OCI-LY7 (cell line): ENCODE measurements at regions not wholly inside any gene's neighbourhood (a gene's known extent, or its start where the extent isn't known, plus 50 kb on each side); places are given as distances from the start of the nearest gene placed in this dataset.

Experiments
- BruUV-seq: library from RNA; stranded (reverse); fragments of 400-500 nt; replicated peaks from 2 replicates; lab custom pipeline; 2021; lab: Mats Ljungman, UMichigan
- CTCF ChIA-PET: fragments of 300-600 bp; sonication (Branson Sonifier 250); formaldehyde crosslinking; loops from one replicate; lab custom pipeline; 2022; ENCODE audit warnings: antibody characterized with exemption; ENCODE audit not compliant: unreplicated experiment; lab: Charles Lee
- POLR2A ChIA-PET: fragments of 300-600 bp; sonication (Branson Sonifier 250); formaldehyde crosslinking; loops from one replicate; lab custom pipeline; 2022; ENCODE audit warnings: antibody characterized with exemption; lab: Charles Lee
- DNase-seq: peaks from one replicate; pipeline ENCODE4 v3.0.0-alpha.2; 2015; ENCODE audit warnings: low spot score
- H2AFZ ChIP-seq: fragments of 200-600 bp; sonication (generic), shearing (Covaris generic); 2 replicates; pipeline ENCODE4 v1.6.1; 2014; ENCODE audit warnings: mild to moderate bottlenecking, antibody characterized with exemption, low read length, moderate library complexity
- H3K27ac ChIP-seq: fragments of 200-600 bp; sonication (generic); 2 replicates; pipeline ENCODE4 v1.5.1; 2014; ENCODE audit warnings: mixed run types, low read depth, mild to moderate bottlenecking, moderate library complexity, low read length, inconsistent platforms; ENCODE audit not compliant: poor library complexity, severe bottlenecking
- H3K36me3 ChIP-seq: fragments of 200-600 bp; sonication (generic); 2 replicates; pipeline ENCODE4 v1.6.1; 2014; ENCODE audit warnings: mild to moderate bottlenecking, antibody characterized with exemption, low read length, moderate library complexity, mixed read lengths; ENCODE audit not compliant: insufficient read depth
- H3K4me1 ChIP-seq: fragments of 200-600 bp; sonication (generic); 2 replicates; pipeline ENCODE4 v1.5.1; 2014; ENCODE audit warnings: mild to moderate bottlenecking, low read length; ENCODE audit not compliant: insufficient read depth, poor library complexity, severe bottlenecking
- H3K4me2 ChIP-seq: fragments of 200-600 bp; sonication (generic); 2 replicates; pipeline ENCODE4 v1.6.1; 2014; ENCODE audit warnings: mild to moderate bottlenecking, low read length
- H3K4me3 ChIP-seq: fragments of 200-600 bp; sonication (generic); 2 replicates; pipeline ENCODE4 v1.5.1; 2014; ENCODE audit warnings: mild to moderate bottlenecking, low read depth, low read length; ENCODE audit not compliant: poor library complexity, severe bottlenecking
- H3K79me2 ChIP-seq: fragments of 200-600 bp; sonication (generic); 2 replicates; pipeline ENCODE4 v1.6.1; 2016; ENCODE audit warnings: low read depth, mild to moderate bottlenecking, low read length, moderate library complexity, mixed read lengths; ENCODE audit not compliant: insufficient read depth
- H3K9me2 ChIP-seq: fragments of 200-600 bp; sonication (generic); 2 replicates; pipeline ENCODE4 v1.6.1; 2016; ENCODE audit warnings: mild to moderate bottlenecking, low read length, mixed read lengths; ENCODE audit not compliant: insufficient read depth
- H3K9me3 ChIP-seq: fragments of 200-600 bp; sonication (generic); 2 replicates; pipeline ENCODE4 v1.6.1; 2014; ENCODE audit warnings: mild to moderate bottlenecking, mixed run types, low read length, mixed read lengths
- H4K20me1 ChIP-seq: fragments of 200-600 bp; sonication (generic); 2 replicates; pipeline ENCODE4 v1.6.1; 2014; ENCODE audit warnings: mild to moderate bottlenecking, antibody characterized with exemption, low read length, moderate library complexity, mixed read lengths; ENCODE audit not compliant: insufficient read depth
- CTCF ChIP-seq: fragments of 200-600 bp; sonication (generic); conservative IDR thresholded peaks from 2 replicates; pipeline ENCODE4 v1.5.1; 2014; ENCODE audit warnings: mild to moderate bottlenecking, antibody characterized with exemption, low read length, moderate library complexity, mixed read lengths
- EZH2phosphoT487 ChIP-seq: fragments of 200-600 bp; sonication (generic); IDR thresholded peaks from 2 replicates; pipeline ENCODE4 v1.6.1; 2018; ENCODE audit warnings: low read depth, borderline replicate concordance, mild to moderate bottlenecking, mixed run types, antibody characterized with exemption, low read length, moderate library complexity, mixed read lengths
- intact Hi-C: fragments of 100-400 bp; cut with micrococcal nuclease; formaldehyde crosslinking; loops from one replicate; pipeline ENCODE4 v1.10.0; 2022; ENCODE audit not compliant: unreplicated experiment

GRCh38 chr5:163134061-163134460 lies 303.3 kb upstream of the CCNG1 start:
- DNase-seq, result no peak
- intact Hi-C loops, result no loop called here
- no TSS peak for BruUV-seq
- TF ChIP-seq CTCF, result no peak
- TF ChIP-seq EZH2phosphoT487, result no peak
- no peaks in the 10 kb centered on the region for H3K9me2 ChIP-seq
- H4K20me1 ChIP-seq, result no peaks in the 10 kb centered on the region
- H3K4me2 ChIP-seq, result no peak overlapping the region
- no peaks in the 10 kb centered on the region for H3K79me2 ChIP-seq
- ChIA-PET POLR2A (no interaction called here), CTCF (no interaction called here)
- H3K4me1 ChIP-seq, result no peaks in the 10 kb centered on the region
- H3K4me3 ChIP-seq, result no peak overlapping the region
- H3K9me3 ChIP-seq, result no peaks in the 10 kb centered on the region
- no peak overlapping the region for H2AFZ ChIP-seq
- no peaks in the 10 kb centered on the region for H3K36me3 ChIP-seq
- no peak overlapping the region for H3K27ac ChIP-seq

GRCh38 chr5:163135849-163136248 lies 301.5 kb upstream of the CCNG1 start:
- Histone ChIP-seq H4K20me1 (no peaks in the 10 kb centered on the region), H3K36me3 (no peaks in the 10 kb centered on the region), H3K4me3 (no peak overlapping the region), H3K27ac (no peak overlapping the region), H2AFZ (no peak overlapping the region), H3K79me2 (no peaks in the 10 kb centered on the region), H3K4me1 (no peaks in the 10 kb centered on the region), H3K4me2 (no peak overlapping the region), H3K9me2 (no peaks in the 10 kb centered on the region), H3K9me3 (no peaks in the 10 kb centered on the region)
- TF ChIP-seq EZH2phosphoT487, result no peak
- TF ChIP-seq CTCF, result no peak
- no peak for DNase-seq
- BruUV-seq, result no TSS peak
- ChIA-PET POLR2A (interaction anchor here (0.7 kb wide), 1 partner anchor 106 kb away, joined by 4 read pairs; no protein-coding TSS in a partner anchor), CTCF (no interaction called here)
- intact Hi-C loops, result no loop called here

- Histone ChIP-seq H3K36me3 (no peaks in the 10 kb centered on the region), H3K4me2 (no peak overlapping the region), H3K4me1 (no peaks in the 10 kb centered on the region), H3K27ac (no peak overlapping the region), H3K79me2 (no peaks in the 10 kb centered on the region), H2AFZ (no peak overlapping the region), H3K9me2 (no peaks in the 10 kb centered on the region), H3K4me3 (no peak overlapping the region), H4K20me1 (no peaks in the 10 kb centered on the region), H3K9me3 (no peaks in the 10 kb centered on the region)
- intact Hi-C loops, result no loop called here
- ChIA-PET POLR2A (interaction anchor here (0.6 to 0.7 kb wide), 4 partner anchors 52 to 521 kb away, joined by 3 to 4 read pairs (median 4); no protein-coding TSS in a partner anchor), CTCF (no interaction called here)
- no peak for DNase-seq
- BruUV-seq, result no TSS peak
- TF ChIP-seq CTCF (no peak), EZH2phosphoT487 (no peak)
Measured at GRCh38 chr5:163161512-163161911, 275.9 kb upstream of the CCNG1 start.
